H9 (cell line): ENCODE measurements at regions not wholly inside any gene's neighbourhood (a gene's known extent, or its start where the extent isn't known, plus 50 kb on each side); places are given as distances from the start of the nearest gene placed in this dataset.

ENCODE experiments used
- DNase-seq: peaks from one replicate; pipeline ENCODE4 v3.0.0-alpha.2; 2017
- H2AFZ ChIP-seq: one replicate; pipeline ENCODE4 v1.6.1; 2013; ENCODE audit warnings: mild to moderate bottlenecking, low read length, control low read depth, moderate library complexity
- H2AK5ac ChIP-seq: 2 replicates; pipeline ENCODE4 v1.6.1; 2013; ENCODE audit warnings: low read length, control low read depth, mixed read lengths; ENCODE audit not compliant: insufficient read length
- H2BK120ac ChIP-seq: one replicate; pipeline ENCODE4 v1.6.1; 2013; ENCODE audit warnings: low read depth, mild to moderate bottlenecking, low read length, control low read depth, inconsistent platforms; ENCODE audit not compliant: poor library complexity, severe bottlenecking
- H2BK12ac ChIP-seq: 2 replicates; pipeline ENCODE4 v1.6.1; 2013; ENCODE audit warnings: low read length, control low read depth, mixed read lengths, low read depth; ENCODE audit not compliant: insufficient read length
- H2BK15ac ChIP-seq: 2 replicates; pipeline ENCODE4 v1.6.1; 2013; ENCODE audit warnings: low read depth, low read length, control low read depth
- H2BK20ac ChIP-seq: one replicate; pipeline ENCODE4 v1.6.1; 2013; ENCODE audit warnings: low read depth, mild to moderate bottlenecking, low read length, control low read depth, inconsistent platforms; ENCODE audit not compliant: poor library complexity, severe bottlenecking
- H2BK5ac ChIP-seq: 2 replicates; pipeline ENCODE4 v1.6.1; 2013; ENCODE audit warnings: low read length, control low read depth, mixed read lengths; ENCODE audit not compliant: insufficient read length
- H3K14ac ChIP-seq: 2 replicates; pipeline ENCODE4 v1.6.1; 2013; ENCODE audit warnings: low read length, control low read depth; ENCODE audit not compliant: insufficient read depth
- H3K18ac ChIP-seq: 2 replicates; pipeline ENCODE4 v1.6.1; 2013; ENCODE audit warnings: low read depth, mild to moderate bottlenecking, mixed read lengths, low read length, control low read depth; ENCODE audit not compliant: insufficient read length
- H3K23ac ChIP-seq: 2 replicates; pipeline ENCODE4 v1.6.1; 2013; ENCODE audit warnings: low read length, control low read depth, mixed read lengths, low read depth; ENCODE audit not compliant: insufficient read length
- H3K23me2 ChIP-seq: 2 replicates; pipeline ENCODE4 v1.6.1; 2013; ENCODE audit warnings: low read depth, mild to moderate bottlenecking, mixed read lengths, low read length, control low read depth; ENCODE audit not compliant: insufficient read length, poor library complexity, severe bottlenecking
- H3K27ac ChIP-seq: 2 replicates; pipeline ENCODE4 v1.5.1; 2013; ENCODE audit warnings: low read length, control low read depth, mixed read lengths, low read depth; ENCODE audit not compliant: insufficient read length
- H3K27me3 ChIP-seq: 2 replicates; pipeline ENCODE4 v1.6.1; 2013; ENCODE audit warnings: low read length, control low read depth, inconsistent platforms; ENCODE audit not compliant: insufficient read depth
- H3K4ac ChIP-seq: 2 replicates; pipeline ENCODE4 v1.6.1; 2013; ENCODE audit warnings: low read depth, mild to moderate bottlenecking, control low read depth, inconsistent platforms, low read length, moderate library complexity
- H3K4me1 ChIP-seq: 2 replicates; pipeline ENCODE4 v1.6.1; 2013; ENCODE audit warnings: low read length, control low read depth, inconsistent platforms; ENCODE audit not compliant: insufficient read depth
- H3K4me2 ChIP-seq: 2 replicates; pipeline ENCODE4 v1.6.1; 2013; ENCODE audit warnings: low read length, control low read depth, mixed read lengths; ENCODE audit not compliant: insufficient read length, insufficient read depth
- H3K56ac ChIP-seq: 2 replicates; pipeline ENCODE4 v1.6.1; 2013; ENCODE audit warnings: low read depth, mild to moderate bottlenecking, mixed read lengths, low read length, control low read depth; ENCODE audit not compliant: insufficient read length
- H3K79me1 ChIP-seq: 2 replicates; pipeline ENCODE4 v1.6.1; 2013; ENCODE audit warnings: low read depth, mild to moderate bottlenecking, moderate library complexity, low read length, control low read depth, inconsistent platforms; ENCODE audit not compliant: insufficient read depth, poor library complexity, severe bottlenecking
- H3K79me2 ChIP-seq: 2 replicates; pipeline ENCODE4 v1.6.1; 2013; ENCODE audit warnings: low read length, control low read depth, inconsistent platforms; ENCODE audit not compliant: insufficient read depth
- H3K9ac ChIP-seq: 2 replicates; pipeline ENCODE4 v1.6.1; 2013; ENCODE audit warnings: low read length, control low read depth, mixed read lengths; ENCODE audit not compliant: insufficient read length; ENCODE audit errors: extremely low read depth
- H3K9me3 ChIP-seq: one replicate; pipeline ENCODE4 v1.6.1; 2013; ENCODE audit warnings: low read depth, low read length, inconsistent platforms; ENCODE audit not compliant: control insufficient read depth
- H3T11ph ChIP-seq: one replicate; pipeline ENCODE4 v1.6.1; 2013; ENCODE audit warnings: mild to moderate bottlenecking, low read length, control low read depth, inconsistent platforms
- H4K20me1 ChIP-seq: one replicate; pipeline ENCODE4 v1.6.1; 2013; ENCODE audit not compliant: control insufficient read depth, insufficient read length, insufficient read depth
- H4K5ac ChIP-seq: 2 replicates; pipeline ENCODE4 v1.6.1; 2013; ENCODE audit warnings: low read depth, mild to moderate bottlenecking, mixed read lengths, low read length, control low read depth; ENCODE audit not compliant: insufficient read length
- H4K8ac ChIP-seq: replicated peaks from 2 replicates; pipeline ENCODE4 v1.6.1; 2013; ENCODE audit warnings: low read length, control low read depth, mixed read lengths, low read depth; ENCODE audit not compliant: insufficient read length
- H4K91ac ChIP-seq: 2 replicates; pipeline ENCODE4 v1.6.1; 2013; ENCODE audit warnings: low read depth, mild to moderate bottlenecking, moderate library complexity, mixed read lengths, low read length, control low read depth; ENCODE audit not compliant: insufficient read length
- H3K27ac Mint-ChIP-seq, 3 experiments: 2 replicates in 2 of 3; 3 replicates in 1 of 3; pipeline ENCODE4 v1.8.0; 2020 to 2021; ENCODE audit warnings: mixed read lengths in 3 of 3, mild to moderate bottlenecking in 1 of 3, moderate library complexity in 1 of 3
- H3K27me3 Mint-ChIP-seq: 2 replicates; pipeline ENCODE4 v1.8.0; 2021; ENCODE audit warnings: low read depth, mild to moderate bottlenecking, moderate library complexity, mixed read lengths
- H3K36me3 Mint-ChIP-seq, 3 experiments: 2 replicates in 2 of 3; 3 replicates in 1 of 3; pipeline ENCODE4 v1.8.0; 2020 to 2021; ENCODE audit warnings: low read depth in 3 of 3, mixed read lengths in 3 of 3; ENCODE audit not compliant: insufficient read depth in 1 of 3
- H3K4me1 Mint-ChIP-seq, 2 experiments: 2 replicates each; pipeline ENCODE4 v1.8.0; 2020; ENCODE audit warnings: mixed read lengths in 2 of 2
- H3K4me3 Mint-ChIP-seq, 2 experiments: 2 replicates in 1 of 2; 3 replicates in 1 of 2; pipeline ENCODE4 v1.8.0; 2020 to 2021; ENCODE audit warnings: mild to moderate bottlenecking in 2 of 2, mixed read lengths in 2 of 2, moderate library complexity in 1 of 2
- H3K9me3 Mint-ChIP-seq, 2 experiments: 2 replicates in 1 of 2; 3 replicates in 1 of 2; pipeline ENCODE4 v1.8.0; 2020; ENCODE audit warnings: mild to moderate bottlenecking in 2 of 2, mixed read lengths in 2 of 2, moderate library complexity in 1 of 2
- CTCF ChIP-seq: fragments of 200-600 bp; sonication (generic); conservative IDR thresholded peaks from 3 replicates; pipeline ENCODE4 v1.8.0; 2021; ENCODE audit warnings: antibody characterized with exemption, mild to moderate bottlenecking
- WGBS: extraction: QIAGEN DNeasy Blood & Tissue Kit; methylation state at CpG from one replicate; pipeline ENCODE4 v1.1.7; 2013; ENCODE audit warnings: missing lambda C conversion rate, low lambda C conversion rate, mixed read lengths; ENCODE audit not compliant: insufficient read length; ENCODE audit errors: extremely low coverage; 5-methylcytosine and 5-hydroxymethylcytosine counted together

- no peaks in the 10 kb centered on the region for H3K36me3 Mint-ChIP-seq
- Histone ChIP-seq H3K9me3 (no peaks in the 10 kb centered on the region), H4K5ac (no peak overlapping the region), H2BK120ac (no peak overlapping the region), H2AK5ac (no peak overlapping the region), H3K79me1 (no peaks in the 10 kb centered on the region), H3K23ac (no peak overlapping the region), H4K8ac (no peak overlapping the region), H3K79me2 (no peaks in the 10 kb centered on the region), H3K4ac (no peak overlapping the region), H2AFZ (no peak overlapping the region), H2BK12ac (no peak overlapping the region), H3K56ac (no peak overlapping the region), H3K27ac (no peak overlapping the region), H3K9ac (no peak overlapping the region), H2BK15ac (no peak overlapping the region), H4K91ac (no peak overlapping the region), H4K20me1 (no peaks in the 10 kb centered on the region), H2BK5ac (no peak overlapping the region), H3K18ac (no peak overlapping the region), H3K23me2 (no peaks in the 10 kb centered on the region), H3K27me3 (no peaks in the 10 kb centered on the region), H3K4me2 (no peak overlapping the region), H3T11ph (no peak overlapping the region), H3K4me1 (no peaks in the 10 kb centered on the region), H2BK20ac (no peak overlapping the region), H3K14ac (no peak overlapping the region)
- H3K27ac Mint-ChIP-seq, result no peak overlapping the region
- no peak for TF ChIP-seq CTCF
- H3K27me3 Mint-ChIP-seq, result no peaks in the 10 kb centered on the region; the same call in 1 of the 2 replicates
- H3K4me3 Mint-ChIP-seq, result no peak overlapping the region
- H3K9me3 Mint-ChIP-seq, result no peaks in the 10 kb centered on the region
- H3K4me1 Mint-ChIP-seq, result peaks cover 27 to 36% of the 10 kb centered on the region in 2 experiments
- 100% methylated on average over 1 of the region's 6 CpGs for WGBS
- no peak for DNase-seq
Observed at GRCh38 chr9:85216601-85217000, 525.2 kb downstream of the AGTPBP1 start.
